Ishikawa (cell line): ENCODE measurements at regions not wholly inside any gene's neighbourhood (a gene's known extent, or its start where the extent isn't known, plus 50 kb on each side); places are given as distances from the start of the nearest gene placed in this dataset.

Source experiments
- CEBPB ChIP-seq: IDR thresholded peaks from 2 replicates; pipeline ENCODE4 v1.6.1; 2012
- CREB1 ChIP-seq: IDR thresholded peaks from 2 replicates; pipeline ENCODE4 v1.6.1; 2012; ENCODE audit warnings: low read depth
- EGR1 ChIP-seq: IDR thresholded peaks from 2 replicates; pipeline ENCODE4 v1.6.1; 2012
- EP300 ChIP-seq: IDR thresholded peaks from 2 replicates; pipeline ENCODE4 v1.6.1; 2012; ENCODE audit warnings: borderline replicate concordance
- FOXM1 ChIP-seq: IDR thresholded peaks from 2 replicates; pipeline ENCODE4 v1.6.1; 2012; ENCODE audit warnings: low read depth, borderline replicate concordance
- NFIC ChIP-seq: IDR thresholded peaks from 2 replicates; pipeline ENCODE4 v1.6.1; 2012
- RAD21 ChIP-seq: IDR thresholded peaks from 2 replicates; pipeline ENCODE4 v1.6.1; 2012; ENCODE audit warnings: low read depth
- TAF1 ChIP-seq: IDR thresholded peaks from 2 replicates; pipeline ENCODE4 v1.6.1; 2012; ENCODE audit warnings: low read depth, mild to moderate bottlenecking
- TCF12 ChIP-seq: IDR thresholded peaks from 2 replicates; pipeline ENCODE4 v1.6.1; 2012; ENCODE audit warnings: low read depth
- TEAD4 ChIP-seq: IDR thresholded peaks from 2 replicates; pipeline ENCODE4 v1.6.1; 2012
- YY1 ChIP-seq: IDR thresholded peaks from 2 replicates; pipeline ENCODE4 v1.6.1; 2012; ENCODE audit warnings: low read depth
- ZBTB7A ChIP-seq: IDR thresholded peaks from 2 replicates; pipeline ENCODE4 v1.6.1; 2012; ENCODE audit warnings: low read depth
- TF ChIP-seq, protein P1 (sequence below): IDR thresholded peaks from 2 replicates; pipeline ENCODE4 v1.6.1; 2012
- TF ChIP-seq, protein P2 (sequence below): IDR thresholded peaks from 2 replicates; pipeline ENCODE4 v1.6.1; 2012
- TF ChIP-seq, protein P3 (sequence below): IDR thresholded peaks from 2 replicates; pipeline ENCODE4 v1.6.1; 2012; ENCODE audit warnings: low read depth, mild to moderate bottlenecking

DNA sequence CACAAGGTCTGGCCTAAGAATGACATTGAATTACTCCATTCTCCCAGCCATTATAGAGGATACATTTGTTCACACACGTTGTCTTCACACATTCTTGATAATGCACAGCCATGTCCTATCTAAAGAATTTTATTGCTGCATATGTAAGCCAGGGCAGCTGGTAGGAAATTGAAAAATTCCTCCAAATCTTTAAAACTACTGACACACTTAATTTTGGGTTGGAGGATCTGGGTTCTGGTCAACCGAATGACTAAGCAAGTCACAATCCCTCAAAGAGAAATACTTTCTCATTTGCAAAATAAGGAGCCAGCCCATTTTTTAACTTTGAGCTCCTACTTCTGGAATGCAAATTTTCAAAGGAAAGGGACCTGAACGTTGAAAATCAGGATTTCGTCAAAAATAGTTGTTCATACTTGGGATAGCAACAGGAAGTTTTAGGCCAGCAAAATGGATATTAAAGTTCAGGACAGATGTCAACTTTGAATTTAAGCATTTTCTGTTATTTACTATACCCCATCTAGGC lies 638.3 kb downstream of the NTRK3 start:
- TF ChIP-seq TEAD4 (no peak), EP300 (no peak), TAF1 (no peak)

DNA sequence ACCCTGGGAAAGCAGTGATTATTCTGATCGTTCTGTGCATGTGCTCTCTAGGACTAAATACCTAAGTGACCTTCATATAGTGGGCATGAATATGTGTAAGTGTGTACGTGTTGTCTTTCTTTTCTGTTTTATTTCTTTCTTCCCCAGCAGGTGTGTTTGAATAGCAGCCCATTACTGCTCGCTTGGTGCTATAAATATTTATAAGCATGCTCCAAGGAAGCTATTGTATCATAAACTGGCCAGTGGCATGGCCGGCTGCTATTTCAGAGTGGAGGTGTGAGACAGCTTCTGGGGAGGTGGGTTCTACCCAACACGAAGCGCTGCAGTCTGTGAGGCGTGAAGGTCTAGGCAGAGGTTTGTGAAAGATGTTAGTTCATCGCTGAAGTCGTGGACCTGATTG lies 641.8 kb downstream of the NTRK3 start:
- TF ChIP-seq TAF1 = no peak
- no peak for TF ChIP-seq RAD21
- TF ChIP-seq, protein P1, sequence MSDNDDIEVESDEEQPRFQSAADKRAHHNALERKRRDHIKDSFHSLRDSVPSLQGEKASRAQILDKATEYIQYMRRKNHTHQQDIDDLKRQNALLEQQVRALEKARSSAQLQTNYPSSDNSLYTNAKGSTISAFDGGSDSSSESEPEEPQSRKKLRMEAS = no peak
- no peak for TF ChIP-seq CREB1
- no peak for TF ChIP-seq EGR1
- TF ChIP-seq EP300 = no peak
- no peak for TF ChIP-seq TEAD4
- no peak for TF ChIP-seq CEBPB
- TF ChIP-seq TCF12 = no peak
- no peak for TF ChIP-seq ZBTB7A
- TF ChIP-seq NFIC = no peak
- TF ChIP-seq, protein P2, sequence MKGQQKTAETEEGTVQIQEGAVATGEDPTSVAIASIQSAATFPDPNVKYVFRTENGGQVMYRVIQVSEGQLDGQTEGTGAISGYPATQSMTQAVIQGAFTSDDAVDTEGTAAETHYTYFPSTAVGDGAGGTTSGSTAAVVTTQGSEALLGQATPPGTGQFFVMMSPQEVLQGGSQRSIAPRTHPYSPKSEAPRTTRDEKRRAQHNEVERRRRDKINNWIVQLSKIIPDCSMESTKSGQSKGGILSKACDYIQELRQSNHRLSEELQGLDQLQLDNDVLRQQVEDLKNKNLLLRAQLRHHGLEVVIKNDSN = no peak
- no peak for TF ChIP-seq FOXM1
- TF ChIP-seq YY1 = no peak
- TF ChIP-seq, protein P3, sequence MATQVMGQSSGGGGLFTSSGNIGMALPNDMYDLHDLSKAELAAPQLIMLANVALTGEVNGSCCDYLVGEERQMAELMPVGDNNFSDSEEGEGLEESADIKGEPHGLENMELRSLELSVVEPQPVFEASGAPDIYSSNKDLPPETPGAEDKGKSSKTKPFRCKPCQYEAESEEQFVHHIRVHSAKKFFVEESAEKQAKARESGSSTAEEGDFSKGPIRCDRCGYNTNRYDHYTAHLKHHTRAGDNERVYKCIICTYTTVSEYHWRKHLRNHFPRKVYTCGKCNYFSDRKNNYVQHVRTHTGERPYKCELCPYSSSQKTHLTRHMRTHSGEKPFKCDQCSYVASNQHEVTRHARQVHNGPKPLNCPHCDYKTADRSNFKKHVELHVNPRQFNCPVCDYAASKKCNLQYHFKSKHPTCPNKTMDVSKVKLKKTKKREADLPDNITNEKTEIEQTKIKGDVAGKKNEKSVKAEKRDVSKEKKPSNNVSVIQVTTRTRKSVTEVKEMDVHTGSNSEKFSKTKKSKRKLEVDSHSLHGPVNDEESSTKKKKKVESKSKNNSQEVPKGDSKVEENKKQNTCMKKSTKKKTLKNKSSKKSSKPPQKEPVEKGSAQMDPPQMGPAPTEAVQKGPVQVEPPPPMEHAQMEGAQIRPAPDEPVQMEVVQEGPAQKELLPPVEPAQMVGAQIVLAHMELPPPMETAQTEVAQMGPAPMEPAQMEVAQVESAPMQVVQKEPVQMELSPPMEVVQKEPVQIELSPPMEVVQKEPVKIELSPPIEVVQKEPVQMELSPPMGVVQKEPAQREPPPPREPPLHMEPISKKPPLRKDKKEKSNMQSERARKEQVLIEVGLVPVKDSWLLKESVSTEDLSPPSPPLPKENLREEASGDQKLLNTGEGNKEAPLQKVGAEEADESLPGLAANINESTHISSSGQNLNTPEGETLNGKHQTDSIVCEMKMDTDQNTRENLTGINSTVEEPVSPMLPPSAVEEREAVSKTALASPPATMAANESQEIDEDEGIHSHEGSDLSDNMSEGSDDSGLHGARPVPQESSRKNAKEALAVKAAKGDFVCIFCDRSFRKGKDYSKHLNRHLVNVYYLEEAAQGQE = no peak

DNA sequence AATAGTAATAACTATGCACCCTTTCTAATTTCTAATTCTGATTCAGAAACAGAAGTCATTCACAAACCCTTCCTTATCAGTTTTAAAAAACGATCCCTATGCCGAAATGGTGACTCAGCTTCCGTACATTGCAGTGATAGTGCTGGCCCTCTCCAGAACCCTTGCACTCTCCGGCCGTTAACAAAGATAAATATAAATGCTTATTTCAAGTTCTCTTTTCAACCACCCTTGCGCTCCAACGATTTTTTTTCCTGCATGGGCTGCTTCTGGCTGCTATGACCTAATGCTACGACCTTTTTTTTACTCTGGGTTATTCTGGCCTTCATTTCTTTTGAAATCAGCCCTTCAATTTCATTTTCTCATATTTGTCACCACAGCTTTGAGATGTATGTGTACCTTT lies 646.2 kb downstream of the NTRK3 start:
- TF ChIP-seq CREB1 = no peak
- TF ChIP-seq NFIC = no peak
- no peak for TF ChIP-seq RAD21

DNA sequence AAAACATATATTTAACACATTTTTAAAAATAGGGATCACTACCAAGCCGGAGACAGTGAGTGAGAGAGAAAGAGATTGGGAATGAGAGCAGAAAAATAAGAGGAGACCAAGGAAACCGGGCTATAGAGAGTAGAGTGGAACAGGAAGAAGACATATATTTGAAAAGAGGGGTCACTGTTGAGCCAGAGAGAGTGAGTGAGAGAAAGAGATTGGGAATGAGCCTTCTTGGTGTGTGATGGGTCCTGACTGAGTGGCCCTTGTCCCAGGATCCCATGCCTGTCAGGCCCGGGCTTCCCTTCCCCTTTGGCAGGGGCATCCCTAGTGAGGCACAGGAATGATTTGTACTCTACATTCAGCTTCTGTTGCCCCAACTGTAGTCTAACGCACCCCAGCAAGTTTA lies 646.6 kb downstream of the NTRK3 start:
- TF ChIP-seq TAF1 (no peak), CEBPB (no peak), TCF12 (no peak), EP300 (no peak), NFIC (no peak), YY1 (no peak), RAD21 (no peak), ZBTB7A (no peak)
- TF ChIP-seq, protein P1 = no peak
- TF ChIP-seq, protein P3 = no peak
- TF ChIP-seq, protein P2 = no peak

DNA sequence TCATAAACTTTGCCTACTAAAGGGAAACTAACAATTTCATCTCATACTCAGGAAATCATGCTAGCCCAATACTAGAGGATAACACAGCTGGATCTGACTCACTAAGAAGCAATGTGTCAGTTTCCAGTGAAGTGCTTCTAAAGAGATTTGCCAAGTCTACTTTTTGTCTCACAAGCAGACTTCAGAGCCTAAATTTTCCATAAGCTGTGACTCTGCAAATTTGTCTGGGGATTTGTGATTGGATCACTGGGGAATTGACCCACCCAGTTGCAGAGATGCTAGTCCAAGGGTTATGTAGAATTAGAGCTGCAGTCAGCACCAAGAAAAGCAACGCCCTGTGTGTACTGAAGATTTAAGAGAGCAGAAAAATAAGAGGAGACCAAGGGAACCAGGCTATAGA lies 647.1 kb downstream of the NTRK3 start:
- TF ChIP-seq TAF1 (no peak), ZBTB7A (no peak), EGR1 (no peak)

DNA sequence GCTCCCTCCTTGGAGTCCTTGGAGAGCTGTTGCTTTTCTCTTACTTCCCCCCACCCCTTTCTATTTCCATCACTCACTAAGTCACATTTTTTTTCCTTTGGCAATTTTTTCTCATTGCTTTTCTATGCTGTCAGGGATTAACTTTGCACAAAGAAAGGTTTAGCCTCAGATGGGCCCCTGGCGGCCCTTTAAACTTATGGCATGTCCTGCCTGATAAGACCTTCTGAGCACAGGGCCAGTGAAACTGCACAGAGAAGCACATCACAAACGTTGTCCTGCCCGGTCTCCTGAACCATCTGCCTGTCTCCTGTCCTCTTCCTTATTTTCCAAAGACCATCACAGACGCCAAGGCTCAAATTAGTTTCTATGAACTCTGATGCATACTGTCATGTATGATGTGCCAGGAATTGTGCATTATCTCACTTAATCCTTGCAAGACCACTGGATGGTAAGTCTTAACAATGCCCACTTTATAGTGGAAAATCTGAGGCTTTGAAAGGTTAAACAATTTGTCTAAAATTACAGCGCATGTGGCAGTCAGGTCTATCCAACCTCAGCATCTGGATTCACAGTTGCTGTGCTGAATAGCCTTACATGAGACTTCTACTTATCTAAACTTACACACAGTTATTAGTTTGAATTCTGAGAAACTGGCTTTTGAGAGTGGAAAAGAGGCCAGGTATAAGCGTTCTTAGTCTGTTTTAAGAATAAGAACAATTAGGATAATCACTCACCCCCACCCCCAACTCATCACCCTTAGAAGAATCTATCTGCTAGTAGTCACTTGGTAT lies 648.1 kb downstream of the NTRK3 start:
- no peak for TF ChIP-seq YY1
- TF ChIP-seq EGR1 = no peak
- TF ChIP-seq CREB1 = no peak
- no peak for TF ChIP-seq ZBTB7A
- no peak for TF ChIP-seq EP300
- TF ChIP-seq, protein P2 = no peak
- TF ChIP-seq TCF12 = no peak
- no peak for TF ChIP-seq FOXM1
- no peak for TF ChIP-seq CEBPB
- TF ChIP-seq, protein P3 = no peak
- TF ChIP-seq NFIC = no peak
- no peak for TF ChIP-seq RAD21
